Thymus (tissue), 11 donors: ENCODE measurements at regions not wholly inside any gene's neighbourhood (a gene's known extent, or its start where the extent isn't known, plus 50 kb on each side); places are given as distances from the start of the nearest gene placed in this dataset.

Experiments used
- DNase-seq, 9 donors: peaks; one replicate each; pipeline ENCODE4 v3.0.0-alpha.2; 2013; ENCODE audit warnings: low spot score in 9 of 9, low read depth in 6 of 9, missing footprints in 1 of 9
- H3K27ac ChIP-seq, 2 donors: one replicate each; pipeline ENCODE4 v1.5.1; 2013; ENCODE audit warnings: control low read depth in 1 of 2, low read depth in 1 of 2, low read length in 1 of 2, mild to moderate bottlenecking in 1 of 2, moderate library complexity in 1 of 2
- H3K27me3 ChIP-seq, 2 donors: one replicate each; pipeline ENCODE4 v1.5.1; 2013; ENCODE audit warnings: low read length in 1 of 2; ENCODE audit not compliant: control insufficient read depth in 2 of 2, insufficient read depth in 1 of 2
- H3K36me3 ChIP-seq, 2 donors: one replicate each; pipeline ENCODE4 v1.5.1; 2013; ENCODE audit warnings: low read length in 1 of 2, mild to moderate bottlenecking in 1 of 2, moderate library complexity in 1 of 2; ENCODE audit not compliant: control insufficient read depth in 2 of 2, insufficient read depth in 2 of 2
- H3K4me1 ChIP-seq, 2 donors: one replicate each; pipeline ENCODE4 v1.5.1; 2013; ENCODE audit warnings: low read length in 2 of 2; ENCODE audit not compliant: control insufficient read depth in 2 of 2, insufficient read depth in 2 of 2
- H3K4me3 ChIP-seq, 2 donors: one replicate each; pipeline ENCODE4 v1.5.1; 2013; ENCODE audit warnings: low read length in 2 of 2, control low read depth in 1 of 2, mild to moderate bottlenecking in 1 of 2
- H3K9me3 ChIP-seq, 2 donors: one replicate each; pipeline ENCODE4 v1.5.1; 2013; ENCODE audit warnings: low read length in 1 of 2, mild to moderate bottlenecking in 1 of 2; ENCODE audit not compliant: control insufficient read depth in 2 of 2, insufficient read depth in 1 of 2
- WGBS: extraction: QIAGEN DNeasy Blood & Tissue Kit; methylation state at CpG from one replicate; pipeline ENCODE4 v1.1.7; 2013; 5-methylcytosine and 5-hydroxymethylcytosine counted together
- donor health status: healthy.

DNA sequence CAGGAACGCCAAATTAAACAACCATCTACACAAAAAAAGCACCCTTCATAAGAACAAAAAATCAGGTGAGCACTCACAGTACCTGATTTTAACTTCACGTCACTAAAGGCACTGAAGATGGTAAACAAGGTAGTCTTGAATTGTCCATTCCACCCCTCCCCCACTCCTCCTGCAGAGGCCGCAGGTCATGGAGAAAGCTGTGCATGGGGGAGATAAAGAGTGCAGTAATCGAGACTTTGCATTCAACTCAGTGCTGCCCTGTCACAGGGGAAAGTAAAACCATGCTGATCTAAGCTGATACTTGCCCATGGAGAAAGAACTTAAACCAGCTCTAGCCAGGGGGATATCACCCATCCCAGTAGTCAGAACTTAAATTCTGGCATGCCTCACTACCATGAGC is 61.4 kb upstream of the LRIF1 start:
- no peak for DNase-seq
- Histone ChIP-seq H3K4me3 (no peak overlapping the region), H3K9me3 (no peaks in the 10 kb centered on the region), H3K36me3 (no peaks in the 10 kb centered on the region), H3K27me3 (peaks cover 0 to 2% of the 10 kb centered on the region in 2 donors), H3K27ac (no peak overlapping the region), H3K4me1 (no peaks in the 10 kb centered on the region)
- WGBS: 86% methylated on average over 4 of the region's 4 CpGs

- Histone ChIP-seq H3K9me3 (peaks cover 0 to 4% of the 10 kb centered on the region in 2 donors), H3K4me3 (no peak overlapping the region), H3K4me1 (no peaks in the 10 kb centered on the region), H3K36me3 (no peaks in the 10 kb centered on the region), H3K27ac (no peak overlapping the region), H3K27me3 (peaks cover 0 to 4% of the 10 kb centered on the region in 2 donors)
- 76% methylated on average over 3 of the region's 3 CpGs for WGBS
- DNase-seq: no peak
These were observed 51.5 kb upstream of the LRIF1 start for GRCh38 chr1:111015222-111015621.
